GM21528 (cell line): ENCODE measurements at regions not wholly inside any gene's neighbourhood (a gene's known extent, or its start where the extent isn't known, plus 50 kb on each side); places are given as distances from the start of the nearest gene placed in this dataset.

ENCODE experiments used
- ATAC-seq: cut with Tn5 transposase; IDR thresholded peaks from one replicate; pipeline ENCODE4 v1.9.1; 2021; ENCODE audit warnings: mild to moderate bottlenecking, moderate library complexity; ENCODE audit not compliant: unreplicated experiment, low FRiP score

GRCh38 chr13:106384516-106384915, 150.9 kb downstream of the EFNB2 start:
- ATAC-seq = no peak

DNA sequence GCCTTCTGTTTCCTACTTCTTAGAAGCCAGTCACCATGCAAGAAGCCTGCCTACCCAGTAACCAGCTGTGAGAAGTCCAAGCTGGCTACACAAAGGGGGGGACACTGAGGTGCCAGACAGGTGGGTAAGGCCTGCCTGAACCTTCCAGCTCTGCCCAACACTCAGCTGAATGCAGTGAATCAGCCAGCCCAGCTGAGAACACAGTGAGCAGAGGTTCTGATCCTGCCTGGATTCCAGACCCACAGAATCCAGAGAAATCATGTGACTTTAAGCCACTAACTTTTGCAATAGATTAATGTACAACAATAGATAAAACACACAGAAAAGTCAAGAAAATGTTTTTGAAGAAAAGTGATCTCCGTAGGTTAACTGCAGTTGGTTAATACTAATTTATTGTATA, 151.7 kb downstream of the EFNB2 start:
- ATAC-seq = no peak

- no peak for ATAC-seq
These were observed 152.9 kb downstream of the EFNB2 start for GRCh38 chr13:106382534-106382933.

- ATAC-seq = no peak
These were observed 154.4 kb downstream of the EFNB2 start for GRCh38 chr13:106381091-106381490.

DNA sequence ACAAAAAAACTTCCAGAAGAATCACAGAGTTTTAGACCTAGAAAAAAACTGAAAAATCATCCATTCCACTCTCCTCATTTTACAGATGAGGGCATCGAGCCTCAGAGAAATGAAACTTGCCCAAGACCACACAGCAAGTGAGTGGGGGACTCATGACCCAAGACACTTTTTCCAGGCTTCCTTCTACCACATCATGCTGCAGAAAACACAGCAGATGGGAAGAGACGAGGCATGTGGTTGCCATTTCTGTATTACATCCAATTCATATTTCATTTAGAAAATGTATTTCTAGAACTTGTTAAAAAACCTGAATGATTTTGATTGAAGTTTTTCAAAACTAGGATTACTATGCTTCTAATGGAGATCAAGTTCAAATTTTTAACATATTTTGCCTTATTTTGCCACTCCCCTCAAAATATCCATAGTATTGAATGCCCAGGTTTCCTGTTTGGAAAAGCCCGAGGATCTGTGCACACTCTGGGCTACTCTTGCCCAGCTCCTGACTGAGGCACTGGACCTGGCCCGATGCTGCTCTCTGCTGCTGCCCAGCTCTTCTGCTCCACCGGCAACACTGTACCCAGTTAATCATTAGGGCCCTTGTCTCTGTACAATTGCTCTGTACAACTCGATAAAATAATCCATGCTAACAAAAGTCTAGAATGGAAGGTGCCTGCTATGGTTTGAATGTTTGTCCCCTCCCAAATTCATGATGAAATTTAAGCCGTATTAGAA, 157.4 kb downstream of the EFNB2 start:
- ATAC-seq = no peak

DNA sequence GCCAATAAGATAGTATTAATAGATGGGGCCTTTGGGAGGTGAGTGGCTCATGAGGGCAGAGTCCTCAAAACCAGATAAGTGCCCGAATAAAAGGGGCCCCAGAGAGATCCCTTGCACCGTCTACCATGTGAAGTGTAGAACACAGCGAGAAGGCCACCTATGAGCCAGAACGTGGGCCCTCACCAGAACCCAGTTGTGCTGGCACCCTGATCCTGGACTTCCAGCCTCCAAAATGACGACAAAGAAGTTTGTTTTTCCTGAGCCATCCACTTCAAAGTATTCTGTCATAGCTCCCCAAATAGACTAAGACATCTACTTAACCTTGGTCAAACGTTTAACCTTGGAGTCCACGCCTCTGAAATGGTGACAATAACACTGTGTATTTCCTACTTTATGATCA, 158.1 kb downstream of the EFNB2 start:
- no peak for ATAC-seq

- no peak for ATAC-seq
These were observed 158.9 kb downstream of the EFNB2 start for GRCh38 chr13:106376401-106377112.

- ATAC-seq = no peak
These were observed 160.4 kb downstream of the EFNB2 start for GRCh38 chr13:106375085-106375484.

DNA sequence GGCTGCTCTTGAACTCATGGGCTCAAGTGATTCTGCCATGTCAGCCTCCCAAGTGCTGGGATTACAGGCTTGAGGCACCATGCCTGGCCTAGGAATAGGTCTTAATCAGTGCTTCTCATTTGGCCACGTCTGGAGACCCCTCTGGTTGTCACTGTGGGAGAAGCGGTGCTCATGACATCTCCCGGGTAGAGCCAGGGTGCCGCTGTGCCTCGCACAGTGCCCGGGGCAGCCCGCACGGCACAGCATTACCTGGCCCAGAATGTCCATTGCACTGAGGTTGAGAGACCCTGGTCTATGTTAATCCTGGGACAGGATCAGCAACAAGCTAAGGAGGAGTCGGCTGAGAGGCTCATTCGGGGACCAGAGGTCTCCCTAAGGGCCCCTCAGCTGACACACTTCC, 160.8 kb downstream of the EFNB2 start:
- ATAC-seq = no peak

DNA sequence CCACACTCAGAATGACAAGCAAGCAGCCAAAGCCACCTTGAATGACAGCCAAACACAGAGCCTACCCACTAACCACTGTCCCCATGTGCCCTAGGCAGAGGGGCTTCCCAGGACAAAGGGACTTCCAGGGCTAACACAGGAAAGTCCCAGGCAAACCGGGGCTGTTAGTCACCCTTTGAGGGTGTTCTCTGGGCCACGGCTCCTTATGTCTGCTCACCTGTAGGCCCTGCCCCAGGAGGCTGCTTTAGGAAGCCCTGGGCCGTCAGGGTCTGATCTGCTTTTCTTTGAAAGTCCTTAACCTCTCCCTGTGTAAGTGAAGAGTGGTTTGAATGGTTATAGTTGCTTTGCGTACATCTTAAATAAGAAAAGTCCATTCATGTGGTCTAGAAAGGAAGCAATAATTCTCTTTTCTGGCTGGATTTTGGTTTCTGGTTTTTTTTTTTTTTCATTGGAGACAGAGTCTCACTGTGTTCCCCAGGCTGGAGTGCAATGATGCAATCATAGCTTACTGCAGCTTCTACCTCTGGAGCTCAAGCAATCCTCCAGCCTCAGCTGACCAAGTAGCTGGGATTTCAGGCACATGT, 161.4 kb downstream of the EFNB2 start:
- peak; percentile 70 for ATAC-seq

- ATAC-seq = peak; percentile 57
These were observed 162.0 kb downstream of the EFNB2 start for GRCh38 chr13:106373304-106373988.

DNA sequence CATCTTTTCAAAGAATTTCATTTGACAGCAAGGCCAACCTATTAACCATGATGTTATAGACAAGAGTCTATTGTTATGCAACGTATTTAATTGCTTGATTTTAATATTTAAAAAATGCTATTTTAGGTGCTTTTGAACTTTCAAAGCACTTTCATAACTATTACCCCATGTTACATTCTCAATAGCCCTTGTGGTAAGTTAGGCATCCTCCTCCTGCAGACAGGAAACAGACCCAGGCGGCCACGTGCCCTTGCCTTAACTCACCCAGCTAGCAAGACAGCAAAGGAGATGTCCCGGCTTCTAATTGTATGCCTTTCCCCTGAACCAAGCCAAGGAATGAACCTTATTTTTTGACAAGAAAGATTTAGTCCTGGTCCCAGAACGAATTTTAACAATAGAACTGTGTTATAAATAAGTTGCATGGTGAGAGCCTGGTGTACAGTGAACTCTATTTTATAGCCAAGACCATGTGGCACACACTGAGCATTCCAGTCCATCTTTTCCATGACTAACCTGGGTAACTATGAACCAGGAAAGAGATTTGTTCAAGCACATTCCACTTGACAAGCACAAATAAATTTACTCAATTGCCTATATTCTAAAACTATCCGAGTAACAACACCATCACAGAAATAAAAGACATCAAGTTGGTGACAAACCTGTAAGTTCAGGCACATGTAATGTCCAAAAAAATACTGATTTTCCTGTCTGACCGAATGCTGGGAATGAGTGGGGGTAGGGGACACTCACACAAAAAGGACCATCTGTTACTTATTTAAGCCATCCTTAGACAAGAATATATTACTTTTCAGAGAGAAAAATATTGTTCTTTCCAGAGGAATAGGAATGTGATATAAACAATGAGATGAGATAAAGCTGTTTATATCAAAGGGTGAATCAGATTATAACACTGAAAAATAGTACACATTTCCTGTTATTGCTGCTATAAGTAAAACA, 163.0 kb downstream of the EFNB2 start:
- no peak for ATAC-seq

DNA sequence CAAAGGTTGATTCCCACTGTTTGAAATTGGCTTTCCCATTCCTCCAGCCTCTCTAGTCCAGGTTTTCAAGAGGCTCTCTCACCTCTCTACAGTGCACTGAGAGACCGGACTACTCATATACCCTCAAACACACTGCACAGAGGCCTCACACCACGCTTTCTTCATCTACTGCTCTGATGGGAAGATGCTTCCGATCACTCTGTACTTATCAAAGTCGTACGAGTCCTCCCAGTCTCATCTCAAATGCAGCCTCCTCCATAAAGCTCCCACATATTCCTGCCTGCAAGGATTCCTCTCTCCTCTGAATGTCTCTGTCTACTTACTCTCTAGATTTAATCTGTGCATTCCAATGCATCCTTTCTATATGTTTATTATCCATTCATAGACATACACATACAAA, 164.4 kb downstream of the EFNB2 start:
- no peak for ATAC-seq

DNA sequence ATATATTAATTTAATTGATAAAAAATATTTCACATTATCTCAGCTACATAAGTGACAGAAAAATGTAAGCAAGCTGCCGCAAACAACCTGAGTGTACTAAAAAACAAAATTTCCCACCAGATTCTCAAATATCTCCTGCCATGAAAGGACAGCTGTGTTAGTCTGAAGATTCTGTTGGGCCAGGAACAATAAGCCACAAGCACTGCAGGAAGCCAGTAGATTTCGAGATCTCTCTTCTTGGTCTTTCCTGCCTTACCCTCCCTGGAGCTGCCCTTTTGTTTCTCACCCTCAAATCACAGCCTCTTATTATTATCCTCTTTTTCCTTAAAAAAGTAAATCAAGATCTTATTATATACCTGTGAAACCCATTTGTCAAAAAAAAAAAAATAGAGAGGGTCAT, 165.6 kb downstream of the EFNB2 start:
- no peak for ATAC-seq

GRCh38 chr13:106369091-106369490, 166.4 kb downstream of the EFNB2 start:
- no peak for ATAC-seq

DNA sequence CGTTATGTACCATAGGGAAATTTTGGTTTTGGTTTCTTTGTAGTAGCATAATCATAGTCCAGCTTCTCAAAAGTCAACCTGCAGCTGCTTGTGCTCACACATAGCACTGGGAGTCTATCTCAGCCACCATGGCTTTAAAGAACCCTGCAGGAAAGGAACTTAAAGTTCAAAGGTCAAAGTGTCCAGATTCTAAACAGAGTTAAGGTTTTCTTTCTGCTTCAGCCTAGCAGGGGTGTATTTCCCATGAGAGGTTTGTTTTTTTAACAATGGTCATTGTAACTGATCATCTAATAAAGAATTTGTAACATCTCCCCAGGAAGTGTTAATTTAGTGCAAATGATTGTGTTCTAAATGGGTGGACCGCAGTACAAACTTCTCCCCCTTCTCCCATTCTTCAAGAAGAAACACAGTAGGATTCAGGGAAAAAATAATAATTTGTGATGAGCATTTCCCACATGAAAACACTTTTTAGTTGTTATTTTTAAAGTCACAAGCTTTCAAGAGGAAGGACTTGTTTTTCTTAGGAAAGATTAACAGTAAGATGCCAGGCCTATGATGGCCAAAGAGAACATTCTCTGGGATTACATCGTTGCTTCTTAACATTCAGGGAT, 168.0 kb downstream of the EFNB2 start:
- no peak for ATAC-seq

DNA sequence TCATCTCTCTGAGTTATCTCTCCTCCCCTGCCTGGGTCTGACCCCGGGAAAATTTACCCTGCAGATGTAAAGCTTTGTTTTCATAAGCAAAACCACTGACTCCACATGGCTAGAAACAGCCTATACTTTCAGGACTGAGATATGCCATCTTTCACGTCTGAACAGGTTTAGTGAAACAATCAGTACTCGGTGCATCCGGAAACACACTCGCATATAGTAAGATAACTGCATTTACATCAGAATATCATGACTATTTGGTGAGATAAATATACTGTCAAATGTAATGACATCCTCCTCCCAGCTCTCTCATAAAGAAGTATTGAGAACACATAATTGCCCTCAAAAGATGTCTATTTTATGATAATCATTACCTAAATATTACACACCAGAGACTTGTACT, 172.8 kb downstream of the EFNB2 start:
- no peak for ATAC-seq

GRCh38 chr13:106361621-106362020, 173.8 kb downstream of the EFNB2 start:
- no peak for ATAC-seq

GRCh38 chr13:106357198-106357597, 178.3 kb downstream of the EFNB2 start:
- no peak for ATAC-seq

- no peak for ATAC-seq
These were observed 179.6 kb downstream of the EFNB2 start for GRCh38 chr13:106355866-106356265.
